Type B pancreatic cell (in vitro differentiated cells): ENCODE measurements at regions not wholly inside any gene's neighbourhood (a gene's known extent, or its start where the extent isn't known, plus 50 kb on each side); places are given as distances from the start of the nearest gene placed in this dataset.
"Not testable (repeated sequence)": the region's sequence is repeated elsewhere in the genome, so short reads cannot be mapped to it uniquely, and the experiment has no call there.

Experiments
- DNase-seq: peaks from one replicate; pipeline ENCODE4 v3.0.0; 2021; ENCODE audit warnings: mixed read lengths; ENCODE audit not compliant: unreplicated experiment; ENCODE audit errors: extremely low spot score
- H3K27ac Mint-ChIP-seq: 2 replicates; pipeline ENCODE4 v1.8.0; 2021; ENCODE audit warnings: mild to moderate bottlenecking, mixed read lengths
- H3K27me3 Mint-ChIP-seq: 2 replicates; pipeline ENCODE4 v1.8.0; 2021; ENCODE audit warnings: mixed read lengths
- H3K36me3 Mint-ChIP-seq: 2 replicates; pipeline ENCODE4 v1.8.0; 2021; ENCODE audit warnings: mixed read lengths
- H3K4me1 Mint-ChIP-seq: one replicate; pipeline ENCODE4 v1.8.0; 2021; ENCODE audit warnings: mixed read lengths; ENCODE audit not compliant: unreplicated experiment
- H3K4me3 Mint-ChIP-seq: 2 replicates; pipeline ENCODE4 v1.8.0; 2021; ENCODE audit warnings: mild to moderate bottlenecking, mixed read lengths
- H3K9me3 Mint-ChIP-seq: 2 replicates; pipeline ENCODE4 v1.8.0; 2021; ENCODE audit warnings: mixed read lengths
- CTCF ChIP-seq: fragments of 200-600 bp; sonication (generic); conservative IDR thresholded peaks from 2 replicates; pipeline ENCODE4 v1.5.0; 2021; ENCODE audit warnings: antibody characterized with exemption, mild to moderate bottlenecking

DNA sequence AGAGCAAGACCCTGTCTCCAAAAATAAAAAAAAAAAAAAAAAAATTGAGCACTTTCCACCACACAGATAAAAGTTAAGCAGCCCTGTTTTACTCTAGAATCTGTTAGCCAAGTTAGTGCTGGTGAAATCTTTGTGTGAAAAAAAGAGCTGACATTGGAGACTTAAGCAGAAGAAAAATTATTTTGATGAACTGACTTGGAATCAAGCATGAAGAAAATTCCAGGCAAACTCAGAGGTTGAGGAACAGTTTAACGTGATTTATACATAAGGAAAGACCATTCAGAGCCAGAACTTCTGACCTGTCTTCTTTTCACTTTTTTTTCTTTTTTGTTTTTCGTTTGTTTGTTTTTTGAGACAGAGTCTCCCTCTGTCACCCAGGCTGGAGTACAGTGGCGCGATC, 79.6 kb upstream of the RBPJ start:
- no peak for TF ChIP-seq CTCF
- Mint-ChIP-seq H3K4me3 (no peak overlapping the region), H3K27ac (no peak overlapping the region), H3K36me3 (no peaks in the 10 kb centered on the region), H3K4me1 (peaks cover 15% of the 10 kb centered on the region), H3K27me3 (no peaks in the 10 kb centered on the region), H3K9me3 (no peaks in the 10 kb centered on the region)
- no peak for DNase-seq

GRCh38 chr4:26242451-26242850, 78.4 kb upstream of the RBPJ start:
- H3K36me3 Mint-ChIP-seq, result no peaks in the 10 kb centered on the region
- TF ChIP-seq CTCF, result no peak
- no peak overlapping the region for H3K27ac Mint-ChIP-seq
- no peaks in the 10 kb centered on the region for H3K9me3 Mint-ChIP-seq
- H3K27me3 Mint-ChIP-seq, result no peaks in the 10 kb centered on the region
- no peak overlapping the region for H3K4me3 Mint-ChIP-seq
- DNase-seq, result no peak
- H3K4me1 Mint-ChIP-seq, result peaks cover 15% of the 10 kb centered on the region

DNA sequence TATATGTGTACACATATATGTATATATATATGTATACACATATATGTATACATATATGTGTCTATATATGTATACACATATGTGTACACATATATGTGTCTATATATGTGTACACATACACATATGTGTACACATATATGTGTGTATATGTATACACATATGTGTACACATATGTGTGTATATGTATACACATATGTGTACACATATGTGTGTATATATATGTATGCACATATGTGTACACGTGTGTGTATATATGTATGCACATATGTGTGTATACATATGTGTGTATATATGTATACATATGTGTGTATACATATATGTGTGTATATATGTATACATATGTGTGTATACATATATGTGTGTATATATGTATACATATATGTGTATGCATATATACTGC, 76.7 kb upstream of the RBPJ start:
- H3K4me3 Mint-ChIP-seq, H3K36me3 Mint-ChIP-seq, DNase-seq, H3K27ac Mint-ChIP-seq, H3K27me3 Mint-ChIP-seq, H3K9me3 Mint-ChIP-seq: not testable (repeated sequence)
- peaks cover 11% of the 10 kb centered on the region for H3K4me1 Mint-ChIP-seq

- Mint-ChIP-seq H3K9me3 (no peaks in the 10 kb centered on the region), H3K36me3 (no peaks in the 10 kb centered on the region), H3K27ac (no peak overlapping the region)
Observed at GRCh38 chr4:26248647-26249046, 72.2 kb upstream of the RBPJ start.

DNA sequence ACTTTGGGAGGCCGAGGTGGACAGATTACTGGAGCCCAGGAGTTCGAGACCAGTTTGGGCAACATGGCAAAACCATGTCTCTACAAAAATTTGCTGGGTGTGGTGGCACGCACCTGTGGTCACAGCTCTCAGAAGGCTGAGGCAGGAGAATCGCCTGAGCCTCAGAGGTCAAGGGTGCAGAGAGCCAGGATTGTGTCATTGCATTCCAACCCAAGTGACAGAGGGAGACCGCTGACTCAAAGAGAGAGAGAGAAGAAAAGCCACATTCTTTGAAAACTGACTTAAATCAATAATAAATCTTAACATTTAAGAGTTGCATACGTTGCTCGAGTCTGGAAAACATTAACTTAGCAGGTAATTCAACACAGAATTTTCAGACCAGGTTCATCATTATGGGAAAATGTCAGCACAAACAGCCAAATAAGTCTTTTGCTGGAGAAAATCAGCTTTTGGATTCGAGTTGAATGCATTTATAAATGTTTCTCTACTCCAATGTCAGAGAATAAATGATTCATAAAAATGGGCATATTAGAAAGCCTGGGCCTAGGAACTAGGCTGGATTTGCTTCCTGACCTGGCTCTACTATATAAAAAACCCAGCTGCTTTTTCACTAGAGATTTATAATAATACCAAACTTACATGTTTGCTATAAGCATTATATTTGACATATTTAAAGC, 68.3 kb upstream of the RBPJ start:
- H3K4me3 Mint-ChIP-seq, result no peak overlapping the region
- H3K36me3 Mint-ChIP-seq, result no peaks in the 10 kb centered on the region
- H3K27me3 Mint-ChIP-seq, result no peaks in the 10 kb centered on the region
- H3K9me3 Mint-ChIP-seq, result no peaks in the 10 kb centered on the region
- peak overlapping the region; percentile 67 for H3K27ac Mint-ChIP-seq
- no peak for TF ChIP-seq CTCF
- DNase-seq, result no peak
- peaks cover 19% of the 10 kb centered on the region for H3K4me1 Mint-ChIP-seq

More at GRCh38 chr4:26248647-26249046, 72.2 kb upstream of the RBPJ start:
- no peak for DNase-seq
- peaks cover 11% of the 10 kb centered on the region for H3K4me1 Mint-ChIP-seq
- no peak overlapping the region for H3K4me3 Mint-ChIP-seq
- no peak for TF ChIP-seq CTCF
- no peaks in the 10 kb centered on the region for H3K27me3 Mint-ChIP-seq

DNA sequence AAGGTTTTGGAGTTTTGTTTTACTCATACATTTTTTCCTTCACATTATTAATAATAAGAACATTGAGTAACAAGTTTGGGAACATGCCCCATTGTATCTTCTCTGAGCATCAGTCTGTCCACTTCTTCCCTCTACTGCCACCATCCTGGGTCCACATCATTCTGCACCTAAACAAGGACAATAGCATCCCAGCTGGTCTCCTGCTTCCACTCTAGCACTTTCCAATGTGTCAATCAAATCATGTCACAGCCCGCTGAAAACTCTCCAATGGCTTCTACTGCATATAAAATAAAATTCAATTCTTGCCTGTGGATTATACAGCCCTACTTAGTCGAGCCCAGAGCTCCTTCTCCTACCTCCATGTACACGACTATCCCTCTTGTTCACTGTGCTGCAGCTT, 66.8 kb upstream of the RBPJ start:
- no peaks in the 10 kb centered on the region for H3K36me3 Mint-ChIP-seq
- no peak for DNase-seq
- no peak for TF ChIP-seq CTCF
- peaks cover 13% of the 10 kb centered on the region for H3K4me1 Mint-ChIP-seq
- H3K27me3 Mint-ChIP-seq, result no peaks in the 10 kb centered on the region
- no peak overlapping the region for H3K27ac Mint-ChIP-seq
- no peaks in the 10 kb centered on the region for H3K9me3 Mint-ChIP-seq
- no peak overlapping the region for H3K4me3 Mint-ChIP-seq
